HL-60 (cell line): ENCODE measurements at regions not wholly inside any gene's neighbourhood (a gene's known extent, or its start where the extent isn't known, plus 50 kb on each side); places are given as distances from the start of the nearest gene placed in this dataset.

Source experiments
- DNase-seq, 2 experiments: peaks; one replicate each; pipeline ENCODE4 v3.0.0-alpha.2; 2010 to 2020; ENCODE audit warnings: low read depth in 1 of 2, low spot score in 1 of 2
- H3K27ac ChIP-seq: fragments of 250-450 bp; sonication (Bioruptor Pico); replicated peaks from 2 replicates; pipeline ENCODE4 v1.5.1; 2020; ENCODE audit warnings: mild to moderate bottlenecking, moderate library complexity
- H3K27me3 ChIP-seq: fragments of 250-450 bp; sonication (Bioruptor Pico); 2 replicates; pipeline ENCODE4 v1.5.1; 2021; ENCODE audit warnings: mild to moderate bottlenecking, moderate library complexity; ENCODE audit not compliant: insufficient read depth, poor library complexity, severe bottlenecking
- H3K4me3 ChIP-seq: replicated peaks from 2 replicates; pipeline ENCODE4 v1.5.1; 2011; ENCODE audit warnings: mild to moderate bottlenecking, control low read depth, low read length; ENCODE audit not compliant: insufficient read depth
- GABPA ChIP-seq: IDR thresholded peaks from 2 replicates; pipeline ENCODE4 v1.6.1; 2012; ENCODE audit warnings: low read depth
- POLR2AphosphoS5 ChIP-seq: IDR thresholded peaks from 2 replicates; pipeline ENCODE4 v1.6.1; 2012; ENCODE audit warnings: low read depth
- REST ChIP-seq: IDR thresholded peaks from 2 replicates; pipeline ENCODE4 v1.6.1; 2012; ENCODE audit warnings: low read depth; ENCODE audit not compliant: insufficient replicate concordance
- SPI1 ChIP-seq: IDR thresholded peaks from 2 replicates; pipeline ENCODE4 v1.6.1; 2012; ENCODE audit warnings: low read depth, mild to moderate bottlenecking, borderline replicate concordance
- TF ChIP-seq, protein P1 (sequence below): IDR thresholded peaks from one replicate; pipeline ENCODE4 v1.5.1; 2011; ENCODE audit warnings: low read length, control low read depth, inconsistent platforms; ENCODE audit not compliant: insufficient read depth

DNA sequence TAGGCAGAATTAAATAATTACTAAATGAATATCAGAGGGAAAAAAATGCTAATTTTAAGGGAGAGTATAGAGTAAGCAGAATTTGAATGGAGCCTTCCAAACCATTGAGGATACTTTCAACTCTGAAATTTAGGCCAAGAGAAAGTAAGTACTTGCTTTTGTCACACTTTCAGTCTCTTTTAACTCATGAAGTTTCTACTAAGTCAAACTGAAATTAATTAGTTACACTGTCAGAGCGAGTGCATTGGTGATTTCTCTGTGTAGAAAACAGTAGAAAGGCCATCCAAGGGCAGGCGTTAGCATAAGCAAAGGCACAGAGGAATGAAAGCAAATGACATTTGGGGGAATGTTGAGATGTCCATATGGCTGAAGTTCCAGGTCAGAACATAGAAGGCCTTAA lies 92.9 kb downstream of the PLEKHG1 start:
- no peak overlapping the region for H3K4me3 ChIP-seq
- no peaks in the 10 kb centered on the region for H3K27me3 ChIP-seq
- no peak overlapping the region for H3K27ac ChIP-seq
- no peak for DNase-seq
- TF ChIP-seq GABPA (no peak), SPI1 (no peak), REST (no peak), POLR2AphosphoS5 (no peak)
- TF ChIP-seq, protein P1, sequence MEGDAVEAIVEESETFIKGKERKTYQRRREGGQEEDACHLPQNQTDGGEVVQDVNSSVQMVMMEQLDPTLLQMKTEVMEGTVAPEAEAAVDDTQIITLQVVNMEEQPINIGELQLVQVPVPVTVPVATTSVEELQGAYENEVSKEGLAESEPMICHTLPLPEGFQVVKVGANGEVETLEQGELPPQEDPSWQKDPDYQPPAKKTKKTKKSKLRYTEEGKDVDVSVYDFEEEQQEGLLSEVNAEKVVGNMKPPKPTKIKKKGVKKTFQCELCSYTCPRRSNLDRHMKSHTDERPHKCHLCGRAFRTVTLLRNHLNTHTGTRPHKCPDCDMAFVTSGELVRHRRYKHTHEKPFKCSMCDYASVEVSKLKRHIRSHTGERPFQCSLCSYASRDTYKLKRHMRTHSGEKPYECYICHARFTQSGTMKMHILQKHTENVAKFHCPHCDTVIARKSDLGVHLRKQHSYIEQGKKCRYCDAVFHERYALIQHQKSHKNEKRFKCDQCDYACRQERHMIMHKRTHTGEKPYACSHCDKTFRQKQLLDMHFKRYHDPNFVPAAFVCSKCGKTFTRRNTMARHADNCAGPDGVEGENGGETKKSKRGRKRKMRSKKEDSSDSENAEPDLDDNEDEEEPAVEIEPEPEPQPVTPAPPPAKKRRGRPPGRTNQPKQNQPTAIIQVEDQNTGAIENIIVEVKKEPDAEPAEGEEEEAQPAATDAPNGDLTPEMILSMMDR = no peak

DNA sequence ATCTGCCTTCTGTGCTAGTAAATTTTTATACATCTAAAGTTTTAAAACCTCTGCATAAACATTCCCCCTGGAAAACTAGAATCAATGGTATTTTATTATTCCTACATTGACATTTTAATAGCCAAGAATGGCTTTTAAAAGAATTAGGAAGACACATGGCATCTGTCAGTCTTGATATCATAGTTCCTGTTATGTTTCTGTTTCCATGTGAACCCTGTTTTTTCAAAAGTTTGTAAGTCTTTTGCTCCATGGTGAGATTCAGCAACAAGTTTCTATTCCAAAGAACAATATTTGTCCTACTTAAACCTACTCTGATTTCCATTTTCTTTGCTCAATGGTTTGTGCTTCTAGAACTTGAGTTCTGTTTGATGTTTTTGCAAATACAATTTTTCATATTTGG lies 95.2 kb downstream of the PLEKHG1 start:
- no peaks in the 10 kb centered on the region for H3K27me3 ChIP-seq
- H3K4me3 ChIP-seq = no peak overlapping the region
- DNase-seq = no peak
- TF ChIP-seq, protein P1 = no peak
- TF ChIP-seq REST = no peak
- TF ChIP-seq POLR2AphosphoS5 = no peak
- no peak for TF ChIP-seq GABPA
- TF ChIP-seq SPI1 = no peak
- no peak overlapping the region for H3K27ac ChIP-seq

GRCh38 chr6:150695652-150696051 lies 96.0 kb downstream of the PLEKHG1 start:
- no peak overlapping the region for H3K4me3 ChIP-seq
- H3K27ac ChIP-seq = no peak overlapping the region
- no peak for DNase-seq
- H3K27me3 ChIP-seq = no peaks in the 10 kb centered on the region
- TF ChIP-seq SPI1 = no peak
- no peak for TF ChIP-seq POLR2AphosphoS5
- no peak for TF ChIP-seq REST
- TF ChIP-seq, protein P1 = no peak
- TF ChIP-seq GABPA = no peak
